HEK293T (cell line): ENCODE measurements at regions not wholly inside any gene's neighbourhood (a gene's known extent, or its start where the extent isn't known, plus 50 kb on each side); places are given as distances from the start of the nearest gene placed in this dataset.

Experiments
- CTCF ChIA-PET: fragments of 350-600 bp; formaldehyde crosslinking; extraction: SDS; loops from one replicate; lab custom pipeline; 2021; ENCODE audit warnings: antibody characterized with exemption, inconsistent platforms; lab: Yijun Ruan, JAX
- POLR2A ChIA-PET: fragments of 350-600 bp; formaldehyde crosslinking; extraction: SDS; loops from one replicate; lab custom pipeline; 2020; ENCODE audit warnings: antibody characterized with exemption, inconsistent platforms; lab: Yijun Ruan, JAX
- DNase-seq: peaks from one replicate; pipeline ENCODE4 v3.0.0; 2012; ENCODE audit warnings: mixed read lengths; ENCODE audit errors: extremely low spot score
- ARNT ChIP-seq: fragments of 450-650 bp; IDR thresholded peaks from 2 replicates; pipeline ENCODE4 v1.6.1; 2017; ENCODE audit warnings: mild to moderate bottlenecking
- BHLHE40 ChIP-seq: fragments of 450-650 bp; IDR thresholded peaks from 2 replicates; pipeline ENCODE4 v1.6.1; 2016; ENCODE audit warnings: mild to moderate bottlenecking, moderate library complexity, borderline replicate concordance
- CTBP1 ChIP-seq: fragments of 450-650 bp; IDR thresholded peaks from 2 replicates; pipeline ENCODE4 v1.6.1; 2016; ENCODE audit warnings: borderline replicate concordance
- ELF4 ChIP-seq: fragments of 450-650 bp; IDR thresholded peaks from 2 replicates; pipeline ENCODE4 v1.6.1; 2017; ENCODE audit warnings: antibody characterized with exemption
- FOXA1 ChIP-seq: fragments of 450-650 bp; IDR thresholded peaks from 2 replicates; pipeline ENCODE4 v1.6.1; 2016; ENCODE audit warnings: mild to moderate bottlenecking
- FOXK2 ChIP-seq: fragments of 450-650 bp; IDR thresholded peaks from 2 replicates; pipeline ENCODE4 v1.6.1; 2016; ENCODE audit warnings: mild to moderate bottlenecking
- FOXM1 ChIP-seq: fragments of 450-650 bp; IDR thresholded peaks from 2 replicates; pipeline ENCODE4 v1.6.1; 2017; ENCODE audit warnings: mild to moderate bottlenecking, borderline replicate concordance
- HDGF ChIP-seq: fragments of 450-650 bp; IDR thresholded peaks from 2 replicates; pipeline ENCODE4 v1.6.1; 2017; ENCODE audit warnings: antibody characterized with exemption, borderline replicate concordance
- L3MBTL2 ChIP-seq: fragments of 450-650 bp; conservative IDR thresholded peaks from 2 replicates; pipeline ENCODE4 v1.6.1; 2016; ENCODE audit warnings: mild to moderate bottlenecking
- LEF1 ChIP-seq: fragments of 450-650 bp; IDR thresholded peaks from 2 replicates; pipeline ENCODE4 v1.6.1; 2017; ENCODE audit warnings: mild to moderate bottlenecking, borderline replicate concordance
- NFRKB ChIP-seq: fragments of 450-650 bp; IDR thresholded peaks from 2 replicates; pipeline ENCODE4 v1.6.1; 2016; ENCODE audit warnings: mild to moderate bottlenecking, moderate library complexity
- PKNOX1 ChIP-seq: fragments of 450-650 bp; IDR thresholded peaks from 2 replicates; pipeline ENCODE4 v1.6.1; 2016
- SP1 ChIP-seq: fragments of 450-650 bp; IDR thresholded peaks from 2 replicates; pipeline ENCODE4 v1.6.1; 2017
- SUZ12 ChIP-seq: fragments of 450-650 bp; IDR thresholded peaks from 2 replicates; pipeline ENCODE4 v1.6.1; 2016; ENCODE audit warnings: mild to moderate bottlenecking
- TARDBP ChIP-seq: fragments of 450-650 bp; IDR thresholded peaks from 2 replicates; pipeline ENCODE4 v1.6.1; 2016
- ZNF384 ChIP-seq: fragments of 450-650 bp; IDR thresholded peaks from 2 replicates; pipeline ENCODE4 v1.6.1; 2016

GRCh38 chr5:156119692-156120091, 207.3 kb upstream of the SGCD start:
- no peak for DNase-seq
- TF ChIP-seq SP1 = no peak
- ChIA-PET POLR2A (no interaction called here), CTCF (no interaction called here)

GRCh38 chr5:156120777-156121176, 206.2 kb upstream of the SGCD start:
- CTCF ChIA-PET = no interaction called here
- DNase-seq = no peak
- POLR2A ChIA-PET = no interaction called here
- no peak for TF ChIP-seq CTBP1

- DNase-seq = no peak
- TF ChIP-seq FOXA1 (no peak), FOXK2 (no peak), LEF1 (no peak), HDGF (no peak), TARDBP (no peak), FOXM1 (no peak), PKNOX1 (no peak), L3MBTL2 (no peak), SP1 (no peak), ARNT (no peak), CTBP1 (no peak), ZNF384 (no peak)
- POLR2A ChIA-PET = no interaction called here
- CTCF ChIA-PET = no interaction called here
Measured at GRCh38 chr5:156121234-156121633, 205.7 kb upstream of the SGCD start.

- ChIA-PET CTCF (no interaction called here), POLR2A (no interaction called here)
- no peak for DNase-seq
- TF ChIP-seq PKNOX1 = no peak
- TF ChIP-seq ELF4 = no peak
Measured at GRCh38 chr5:156121882-156122281, 205.1 kb upstream of the SGCD start.

- TF ChIP-seq FOXM1 (no peak), ZNF384 (no peak), TARDBP (no peak), PKNOX1 (no peak), L3MBTL2 (no peak), NFRKB (no peak), BHLHE40 (no peak), FOXK2 (no peak), SUZ12 (no peak), CTBP1 (no peak), SP1 (no peak), HDGF (no peak), ARNT (no peak), LEF1 (no peak)
- CTCF ChIA-PET = no interaction called here
- DNase-seq = no peak
- POLR2A ChIA-PET = no interaction called here
Measured at GRCh38 chr5:156124708-156125107, 202.3 kb upstream of the SGCD start.

GRCh38 chr5:156125118-156125517, 201.8 kb upstream of the SGCD start:
- DNase-seq = no peak
- TF ChIP-seq HDGF = no peak
- no peak for TF ChIP-seq ARNT
- TF ChIP-seq SUZ12 = no peak
- TF ChIP-seq PKNOX1 = no peak
- no peak for TF ChIP-seq TARDBP
- no peak for TF ChIP-seq L3MBTL2
- TF ChIP-seq FOXA1 = no peak
- TF ChIP-seq LEF1 = no peak
- TF ChIP-seq SP1 = no peak
- no peak for TF ChIP-seq ZNF384
- ChIA-PET CTCF (no interaction called here), POLR2A (no interaction called here)

- ChIA-PET POLR2A (no interaction called here), CTCF (no interaction called here)
- TF ChIP-seq HDGF = no peak
- no peak for TF ChIP-seq ARNT
- no peak for DNase-seq
Measured at GRCh38 chr5:156126716-156127115, 200.2 kb upstream of the SGCD start.

GRCh38 chr5:156128026-156128425, 198.9 kb upstream of the SGCD start:
- no peak for DNase-seq
- POLR2A ChIA-PET = no interaction called here
- TF ChIP-seq HDGF (no peak), FOXM1 (no peak), FOXA1 (no peak), ELF4 (no peak), BHLHE40 (no peak), ARNT (no peak), L3MBTL2 (no peak), SP1 (no peak)
- CTCF ChIA-PET = no interaction called here
